Endothelial cell (in vitro differentiated cells): ENCODE measurements at regions not wholly inside any gene's neighbourhood (a gene's known extent, or its start where the extent isn't known, plus 50 kb on each side); places are given as distances from the start of the nearest gene placed in this dataset.

Source experiments
- DNase-seq: peaks from one replicate; pipeline ENCODE4 v3.0.0; 2021; ENCODE audit warnings: low spot score
- H3K27ac Mint-ChIP-seq: one replicate; pipeline ENCODE4 v1.8.0; 2021; ENCODE audit warnings: mixed read lengths, inconsistent platforms; ENCODE audit not compliant: unreplicated experiment
- H3K27me3 Mint-ChIP-seq: one replicate; pipeline ENCODE4 v1.8.0; 2021; ENCODE audit warnings: mild to moderate bottlenecking, moderate library complexity, mixed read lengths, inconsistent platforms; ENCODE audit not compliant: unreplicated experiment
- H3K36me3 Mint-ChIP-seq: one replicate; pipeline ENCODE4 v1.8.0; 2021; ENCODE audit warnings: mild to moderate bottlenecking, low read depth, mixed read lengths, inconsistent platforms; ENCODE audit not compliant: unreplicated experiment
- H3K4me1 Mint-ChIP-seq: one replicate; pipeline ENCODE4 v1.8.0; 2021; ENCODE audit warnings: mild to moderate bottlenecking, mixed read lengths, inconsistent platforms; ENCODE audit not compliant: unreplicated experiment
- H3K4me3 Mint-ChIP-seq: one replicate; pipeline ENCODE4 v1.8.0; 2021; ENCODE audit warnings: mild to moderate bottlenecking, mixed read lengths, inconsistent platforms; ENCODE audit not compliant: unreplicated experiment
- H3K9me3 Mint-ChIP-seq: one replicate; pipeline ENCODE4 v1.8.0; 2021; ENCODE audit warnings: mixed read lengths, inconsistent platforms; ENCODE audit not compliant: unreplicated experiment
- CTCF ChIP-seq: fragments of 200-600 bp; sonication (generic); IDR thresholded peaks from one replicate; pipeline ENCODE4 v1.5.0; 2021; ENCODE audit warnings: antibody characterized with exemption; ENCODE audit not compliant: unreplicated experiment

- Mint-ChIP-seq H3K9me3 (no peaks in the 10 kb centered on the region), H3K27me3 (no peaks in the 10 kb centered on the region), H3K27ac (no peak overlapping the region), H3K36me3 (no peaks in the 10 kb centered on the region), H3K4me1 (no peaks in the 10 kb centered on the region), H3K4me3 (no peak overlapping the region)
- no peak for DNase-seq
- no peak for TF ChIP-seq CTCF
Measured at GRCh38 chr2:151025816-151026215, 235.8 kb downstream of the RBM43 start.

GRCh38 chr2:151024696-151025251, 236.9 kb downstream of the RBM43 start:
- no peaks in the 10 kb centered on the region for H3K4me1 Mint-ChIP-seq
- no peak for DNase-seq
- TF ChIP-seq CTCF, result no peak
- H3K4me3 Mint-ChIP-seq, result no peak overlapping the region
- no peak overlapping the region for H3K27ac Mint-ChIP-seq
- H3K36me3 Mint-ChIP-seq, result no peaks in the 10 kb centered on the region
- no peaks in the 10 kb centered on the region for H3K27me3 Mint-ChIP-seq
- no peaks in the 10 kb centered on the region for H3K9me3 Mint-ChIP-seq

DNA sequence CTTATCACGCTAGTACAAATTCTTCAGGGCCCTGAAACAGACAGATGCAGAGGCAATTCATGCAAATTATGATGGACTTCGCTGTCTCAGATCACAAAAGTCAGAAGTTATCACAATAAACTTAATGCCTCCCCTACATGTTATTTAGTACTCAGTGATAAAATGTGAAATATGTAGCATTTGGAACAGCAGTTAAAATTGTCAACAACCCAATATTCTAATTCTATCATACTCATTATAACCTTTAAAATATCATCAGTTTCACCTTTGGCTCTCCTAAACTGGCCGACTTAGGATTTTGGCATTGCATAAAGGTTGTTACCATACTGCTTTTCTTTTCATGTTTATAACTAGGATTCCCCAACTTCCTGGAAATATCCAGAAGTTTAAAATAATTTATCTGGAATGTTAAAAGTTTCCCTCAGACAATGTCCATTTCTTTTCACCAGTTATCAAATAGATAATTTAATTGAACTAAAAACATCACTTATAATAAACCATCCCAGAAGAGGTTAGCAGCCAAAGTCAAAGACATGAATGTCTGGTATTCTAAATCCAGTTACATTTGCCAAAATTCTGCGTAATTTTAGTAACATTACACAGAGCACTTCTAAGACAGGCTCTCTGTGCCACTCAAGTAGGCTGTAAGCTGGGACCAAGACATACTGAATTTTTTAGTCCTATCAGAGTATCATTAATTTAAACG, 239.8 kb downstream of the RBM43 start:
- H3K4me1 Mint-ChIP-seq, result no peaks in the 10 kb centered on the region

DNA sequence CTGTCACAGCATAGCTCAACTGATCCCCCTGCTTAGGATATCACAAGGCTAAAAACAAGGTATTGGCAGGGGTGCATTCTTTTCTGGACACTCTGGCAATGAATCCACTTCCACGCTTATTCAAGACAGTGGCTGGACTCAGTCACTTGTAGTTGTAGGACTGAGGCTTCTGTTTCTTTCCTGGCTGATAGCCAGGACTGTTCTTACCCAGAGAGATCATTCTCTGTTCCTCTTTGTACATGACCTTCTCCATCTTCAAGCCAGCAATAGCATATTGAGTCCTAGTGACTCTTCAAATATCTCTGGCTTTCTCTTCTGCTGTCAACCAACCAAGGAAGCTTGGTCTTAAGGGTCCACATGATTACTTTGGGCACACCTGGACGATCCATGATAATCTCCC, 241.3 kb downstream of the RBM43 start:
- Mint-ChIP-seq H3K4me1 (no peaks in the 10 kb centered on the region), H3K36me3 (no peaks in the 10 kb centered on the region), H3K27ac (no peak overlapping the region), H3K27me3 (no peaks in the 10 kb centered on the region), H3K4me3 (no peak overlapping the region), H3K9me3 (no peaks in the 10 kb centered on the region)
- DNase-seq, result no peak
- TF ChIP-seq CTCF, result no peak

More for the DNA sequence above, 239.8 kb downstream of the RBM43 start:
- H3K27ac Mint-ChIP-seq, result no peak overlapping the region
- no peak for TF ChIP-seq CTCF
- no peaks in the 10 kb centered on the region for H3K27me3 Mint-ChIP-seq
- no peaks in the 10 kb centered on the region for H3K9me3 Mint-ChIP-seq
- no peak for DNase-seq
- H3K4me3 Mint-ChIP-seq, result no peak overlapping the region
- H3K36me3 Mint-ChIP-seq, result no peaks in the 10 kb centered on the region

DNA sequence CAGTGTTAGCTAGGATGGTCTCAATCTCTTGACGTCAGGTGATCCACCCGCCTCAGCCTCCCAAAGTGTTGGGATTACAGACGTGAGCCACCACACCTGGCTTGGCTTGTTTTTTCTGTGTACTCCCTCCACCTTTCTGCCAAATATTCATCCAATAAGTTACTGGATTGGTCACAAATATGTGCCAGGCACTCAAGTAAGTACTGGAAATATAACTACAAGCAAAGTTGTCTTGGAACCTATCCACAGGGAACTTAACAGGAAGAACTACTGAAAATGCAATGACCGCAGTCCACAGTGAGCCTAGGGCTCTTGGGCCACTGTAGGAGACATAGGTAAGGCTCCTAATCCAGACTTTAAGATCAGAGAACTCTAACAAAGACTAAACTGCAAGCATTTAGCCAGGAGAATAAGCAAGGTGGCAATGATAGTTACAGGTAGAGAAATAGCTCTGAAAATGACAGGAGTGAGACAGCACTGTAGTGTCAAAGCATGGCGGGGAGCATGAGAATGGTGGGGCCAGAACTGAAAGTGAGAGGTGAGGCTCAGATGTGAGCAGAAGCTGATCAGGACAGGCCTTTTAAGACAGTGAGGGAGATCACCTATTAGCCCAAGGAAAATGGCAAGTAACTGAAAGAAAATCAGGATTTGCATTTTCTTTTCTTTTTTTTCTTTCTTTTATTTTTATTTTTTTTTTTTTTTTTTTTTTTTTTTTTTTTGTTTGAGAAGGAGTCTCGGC, 252.1 kb downstream of the RBM43 start:
- DNase-seq, result no peak
- no peaks in the 10 kb centered on the region for H3K9me3 Mint-ChIP-seq
- H3K4me3 Mint-ChIP-seq, result no peak overlapping the region
- H3K4me1 Mint-ChIP-seq, result peaks cover 2% of the 10 kb centered on the region
- H3K36me3 Mint-ChIP-seq, result no peaks in the 10 kb centered on the region
- H3K27me3 Mint-ChIP-seq, result no peaks in the 10 kb centered on the region
- no peak for TF ChIP-seq CTCF
- H3K27ac Mint-ChIP-seq, result no peak overlapping the region
